Glomerular visceral epithelial cell (primary cell): ENCODE measurements at regions not wholly inside any gene's neighbourhood (a gene's known extent, or its start where the extent isn't known, plus 50 kb on each side); places are given as distances from the start of the nearest gene placed in this dataset.

Experiments used
- DNase-seq: peaks from one replicate; pipeline ENCODE4 v3.0.0-alpha.2; 2016; ENCODE audit errors: extremely low spot score

- no peak for DNase-seq
Measured at GRCh38 chr13:33945477-33945876, 127.5 kb downstream of the RFC3 start.

DNA sequence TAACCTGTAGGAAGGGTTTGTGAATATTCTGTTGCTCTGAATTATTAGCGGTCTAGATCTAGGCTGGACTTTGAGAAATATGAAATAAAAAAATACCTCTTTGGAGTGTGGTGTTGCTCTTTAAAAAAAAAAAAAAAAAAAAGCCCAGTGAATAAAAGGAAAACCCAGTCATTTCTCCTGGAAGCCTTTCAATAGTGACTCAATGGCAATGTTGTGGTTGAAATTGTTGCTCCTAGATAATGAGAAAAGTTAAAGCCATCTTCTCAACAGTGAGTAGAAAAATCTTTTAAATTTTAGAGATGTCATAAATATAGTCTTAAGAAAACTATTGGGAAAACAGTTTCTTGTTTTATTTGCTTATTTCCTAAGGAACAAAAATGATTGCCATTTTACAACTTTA is 135.3 kb downstream of the RFC3 start:
- no peak for DNase-seq

- DNase-seq, result no peak
Measured at GRCh38 chr13:33953781-33954180, 135.8 kb downstream of the RFC3 start.

DNA sequence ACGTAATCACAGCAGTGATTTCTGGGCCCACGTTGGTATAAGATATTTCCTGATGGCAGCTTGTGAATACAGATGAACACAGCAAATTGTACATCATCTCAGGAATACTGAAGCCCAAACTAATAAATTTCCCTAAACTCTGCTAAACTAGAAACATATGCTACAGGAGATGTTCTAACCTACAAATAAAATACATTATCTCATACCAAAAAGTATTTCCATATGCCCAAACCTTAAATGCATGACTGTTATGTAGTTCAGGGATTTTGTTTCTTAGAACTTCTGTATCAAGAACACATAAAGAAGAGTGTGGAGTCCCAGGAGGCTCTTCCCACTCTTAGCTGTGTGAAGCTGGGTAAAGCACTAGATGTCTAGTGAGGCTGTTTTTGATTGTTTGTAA is 138.4 kb downstream of the RFC3 start:
- DNase-seq, result no peak

- no peak for DNase-seq
Measured at GRCh38 chr13:33957497-33957905, 139.6 kb downstream of the RFC3 start.

DNA sequence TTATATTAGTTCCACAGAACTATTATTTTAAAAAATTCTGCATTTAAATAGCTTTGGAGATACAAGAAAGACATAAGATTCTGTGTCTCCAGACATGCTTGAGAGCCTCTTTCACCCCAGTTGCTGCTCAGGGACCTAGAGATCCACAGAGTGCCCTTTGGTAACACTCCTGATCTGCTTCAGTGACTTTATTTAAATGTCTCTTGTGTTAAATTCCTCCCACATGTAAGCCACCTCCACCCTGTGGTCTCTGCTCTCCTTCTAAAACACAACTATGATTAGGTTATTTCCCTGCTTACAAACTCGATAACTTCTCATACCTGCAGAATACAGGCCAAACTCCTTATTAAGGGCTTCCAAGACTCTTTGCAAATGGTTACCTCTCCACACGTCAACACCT is 141.0 kb downstream of the RFC3 start:
- peak; percentile 4 for DNase-seq

DNA sequence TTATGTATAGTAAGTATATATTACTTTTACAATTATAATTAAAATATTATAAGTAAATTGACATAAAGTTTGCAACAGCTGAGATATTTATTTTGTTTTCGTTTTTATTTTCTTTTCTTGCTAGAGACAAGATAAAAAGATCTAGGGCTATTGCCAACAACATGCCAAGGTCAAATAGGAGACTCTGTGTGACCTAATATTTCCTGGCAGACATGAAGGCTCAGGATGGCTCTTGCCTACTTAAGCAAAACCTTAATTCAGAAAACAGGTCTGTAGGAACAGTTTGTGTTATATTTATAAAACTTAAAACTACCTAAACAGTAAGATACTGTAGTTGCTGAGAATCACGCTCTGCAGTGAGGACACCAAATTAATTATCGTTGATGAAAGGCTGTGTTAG is 145.2 kb downstream of the RFC3 start:
- DNase-seq, result no peak

- DNase-seq, result no peak
Measured at GRCh38 chr13:33963895-33964294, 145.9 kb downstream of the RFC3 start.

DNA sequence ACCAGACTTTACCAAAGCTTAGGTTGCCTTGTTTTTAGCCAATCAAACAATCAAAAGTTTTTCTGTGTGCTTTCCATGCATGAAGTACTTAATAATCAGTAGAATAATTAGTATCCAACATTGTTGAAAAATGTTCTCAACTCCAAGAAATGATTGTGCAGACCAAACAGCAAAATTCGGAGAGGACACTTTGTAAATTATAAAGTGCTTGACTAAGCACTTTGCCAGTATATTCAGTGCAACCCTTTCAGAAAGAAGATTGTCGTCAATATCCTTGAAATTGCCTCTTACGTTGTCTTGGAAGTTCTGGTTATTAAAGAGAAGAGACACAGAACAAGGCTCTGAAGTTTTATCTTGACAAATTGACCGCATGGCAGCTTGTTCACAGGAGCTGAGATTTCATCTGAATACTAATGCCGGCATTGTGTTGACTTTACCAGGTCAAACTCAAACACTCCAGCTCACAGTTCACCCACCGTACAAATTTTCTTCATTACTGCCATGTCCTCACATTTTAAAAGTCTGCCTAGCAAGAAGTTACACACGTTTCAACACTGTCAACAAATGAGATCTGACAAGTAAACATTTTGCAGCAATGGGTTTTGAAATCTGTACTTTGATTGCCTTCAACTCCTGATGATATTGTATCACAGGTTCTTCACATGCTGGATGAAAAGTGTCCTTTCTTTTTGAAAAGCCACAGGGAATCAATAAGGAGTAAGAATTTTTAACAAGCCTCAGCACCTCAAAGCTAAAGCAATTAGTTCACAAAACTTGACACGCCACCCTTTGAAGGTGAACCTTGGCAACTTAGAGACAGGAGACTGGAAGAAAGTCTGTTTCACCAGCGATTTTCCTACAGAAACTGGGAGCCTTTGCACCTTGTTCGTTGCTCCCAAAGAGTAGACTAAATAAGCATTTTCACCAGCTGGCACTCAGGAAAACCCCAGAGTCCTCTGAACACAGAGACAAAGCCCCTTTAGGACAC is 150.9 kb downstream of the RFC3 start:
- no peak for DNase-seq

- DNase-seq, result no peak
Measured at GRCh38 chr13:33970746-33971561, 153.0 kb downstream of the RFC3 start.

DNA sequence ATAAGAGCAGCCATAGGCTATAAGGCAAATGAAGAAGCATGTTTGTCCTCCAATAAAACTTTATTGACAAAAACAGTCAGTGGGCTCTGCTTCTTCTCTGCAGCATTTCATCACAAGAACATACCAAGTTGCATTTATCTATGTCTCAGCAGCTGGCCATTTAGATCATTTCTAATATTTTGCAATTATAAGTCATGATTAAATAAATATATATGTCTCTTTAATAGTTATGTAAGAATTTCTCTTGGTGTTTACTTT is 153.5 kb downstream of the RFC3 start:
- no peak for DNase-seq

DNA sequence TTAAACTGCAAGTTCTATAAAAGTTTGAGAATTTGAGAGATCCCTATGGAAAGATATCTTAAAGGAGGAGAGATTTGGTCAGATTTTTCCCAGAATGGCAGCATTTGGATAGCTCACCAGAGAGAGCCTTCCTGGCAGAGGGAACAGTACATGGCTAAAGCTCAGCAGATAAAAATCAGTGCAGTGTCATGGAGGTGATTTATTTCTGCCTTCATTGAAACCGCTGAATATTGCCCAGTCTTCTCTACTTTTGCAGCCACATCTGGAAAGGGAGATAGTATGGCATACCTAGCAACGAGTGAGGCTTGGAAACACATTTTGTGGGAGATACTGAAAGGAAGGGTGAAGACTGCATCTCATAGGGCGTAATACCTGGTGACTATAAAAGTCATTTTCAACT is 155.2 kb downstream of the RFC3 start:
- no peak for DNase-seq

DNA sequence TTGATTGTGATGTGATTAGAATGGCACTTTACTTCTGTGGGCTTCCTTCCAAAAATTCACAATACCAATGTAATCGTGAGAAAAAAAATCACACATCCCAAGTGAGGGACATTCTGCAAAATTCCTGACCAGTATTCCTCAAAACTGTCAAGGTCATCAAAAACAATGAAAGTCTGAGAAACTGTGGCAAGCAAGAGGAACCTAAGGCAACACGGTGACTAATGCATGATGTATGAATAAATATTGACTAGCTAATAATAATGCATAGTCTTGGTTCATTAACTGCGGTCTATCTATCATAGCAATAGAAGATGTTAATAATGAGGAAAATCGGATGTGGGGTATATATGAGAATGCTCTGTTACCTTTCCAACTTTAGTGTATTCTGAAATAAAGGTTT is 159.0 kb downstream of the RFC3 start:
- DNase-seq, result no peak

GRCh38 chr13:33978653-33979052 is 160.7 kb downstream of the RFC3 start:
- no peak for DNase-seq

- DNase-seq, result no peak
Measured at GRCh38 chr13:33992881-33993336, 175.0 kb downstream of the RFC3 start.

DNA sequence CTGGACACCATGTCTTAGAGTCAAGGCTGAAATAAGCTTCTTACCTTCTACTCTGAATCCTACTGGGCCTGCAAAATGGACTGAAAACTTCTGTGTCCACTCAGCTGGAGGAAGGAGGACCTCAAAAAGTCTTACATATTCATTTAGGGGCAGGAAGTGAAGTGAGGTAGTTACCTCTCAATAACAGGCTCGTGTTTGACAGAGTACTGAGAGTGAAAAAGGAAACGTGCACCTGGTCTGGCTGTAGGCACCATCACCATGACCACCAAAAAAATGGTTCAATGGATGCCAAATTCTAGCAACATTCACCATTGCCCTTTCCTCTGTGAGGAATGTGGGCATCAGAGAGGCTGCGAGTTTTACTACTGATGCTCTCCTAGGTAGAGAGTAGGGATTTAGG is 176.2 kb downstream of the RFC3 start:
- no peak for DNase-seq

DNA sequence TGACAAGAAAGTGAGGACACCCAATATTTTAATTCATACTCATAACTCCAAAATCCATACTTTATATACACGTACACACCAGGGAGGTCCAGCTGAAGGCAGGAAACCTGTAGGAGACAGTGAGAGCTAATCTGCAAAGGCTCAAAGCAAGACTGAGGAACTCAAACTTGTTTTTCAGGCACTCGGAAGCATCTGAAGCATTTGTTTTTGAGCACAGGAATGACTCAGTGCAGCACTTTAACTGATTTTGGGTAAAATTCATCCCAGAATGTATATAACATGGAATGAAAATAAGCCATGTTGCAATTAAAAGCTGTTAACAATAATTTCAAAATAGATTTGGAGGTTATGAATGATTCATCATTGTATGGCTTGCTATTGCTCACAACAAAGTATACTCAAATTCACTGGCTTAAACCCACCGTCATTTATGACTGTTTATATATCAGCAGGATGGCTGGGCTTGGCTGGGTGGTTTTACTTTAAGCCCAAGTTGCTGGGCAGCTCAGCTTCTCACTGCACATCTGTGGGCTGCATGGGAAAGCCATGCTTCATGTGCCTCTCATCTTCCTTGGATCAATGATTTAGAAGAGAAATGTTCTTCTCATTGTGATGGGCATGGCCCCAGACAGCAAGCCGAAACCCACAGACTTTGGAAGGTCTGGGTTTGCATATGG is 177.0 kb downstream of the RFC3 start:
- DNase-seq, result no peak

DNA sequence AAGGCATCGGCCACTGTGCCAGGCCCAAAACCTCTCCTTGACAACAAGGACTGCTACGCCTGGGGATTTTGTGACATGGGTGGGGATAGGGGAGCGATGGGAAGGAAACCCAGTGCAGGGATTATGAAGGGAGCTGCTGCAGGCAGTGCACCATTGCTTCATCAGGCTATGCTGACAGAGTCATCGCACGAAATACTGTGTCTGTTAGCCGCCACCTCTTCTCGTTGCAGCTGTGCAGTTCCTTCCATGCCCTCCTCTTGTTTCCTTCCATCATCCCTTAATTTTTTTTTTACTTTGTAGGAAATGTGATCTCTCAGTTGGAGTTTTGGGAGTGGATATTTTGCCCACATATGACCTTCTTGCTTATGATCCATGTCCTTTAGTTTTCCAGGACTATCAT is 178.7 kb downstream of the RFC3 start:
- DNase-seq, result no peak

DNA sequence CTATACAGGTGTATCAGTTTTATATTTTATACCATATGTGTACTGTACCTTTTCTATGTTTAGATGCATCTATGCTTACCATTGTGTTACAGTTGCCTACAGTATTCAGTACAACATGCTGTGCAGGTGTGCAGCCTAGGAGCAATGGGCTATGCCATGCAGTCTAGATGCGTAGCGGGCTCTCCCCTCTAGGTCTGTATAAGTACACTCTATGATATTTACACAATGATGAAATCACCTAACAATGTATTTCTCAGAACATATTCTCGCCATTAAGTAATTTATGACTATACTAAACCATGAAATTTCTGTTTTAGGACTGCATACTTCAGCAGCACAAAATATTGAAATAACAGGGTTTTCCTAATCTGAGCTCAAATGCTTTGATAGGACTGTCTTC is 179.6 kb downstream of the RFC3 start:
- DNase-seq, result no peak

GRCh38 chr13:33999811-34000605 is 182.1 kb downstream of the RFC3 start:
- DNase-seq, result no peak

DNA sequence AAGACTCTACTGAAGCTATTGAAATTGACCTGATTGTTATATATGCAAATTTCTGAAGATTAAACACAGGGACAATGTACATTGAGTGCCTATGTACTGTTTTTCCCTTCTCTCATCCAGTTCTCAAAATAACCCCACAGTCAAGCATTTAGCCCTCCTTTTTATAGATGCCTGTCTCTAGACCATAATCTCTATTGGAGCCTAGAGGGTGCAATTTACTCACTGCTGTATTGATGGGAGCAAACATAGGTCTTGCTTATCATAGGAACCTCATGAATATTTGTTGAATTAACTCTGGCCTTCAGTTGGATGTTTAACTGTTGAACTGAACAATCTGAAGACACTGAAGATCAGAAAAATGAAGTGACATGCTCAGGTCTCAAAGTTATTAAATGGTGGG is 183.0 kb downstream of the RFC3 start:
- no peak for DNase-seq

DNA sequence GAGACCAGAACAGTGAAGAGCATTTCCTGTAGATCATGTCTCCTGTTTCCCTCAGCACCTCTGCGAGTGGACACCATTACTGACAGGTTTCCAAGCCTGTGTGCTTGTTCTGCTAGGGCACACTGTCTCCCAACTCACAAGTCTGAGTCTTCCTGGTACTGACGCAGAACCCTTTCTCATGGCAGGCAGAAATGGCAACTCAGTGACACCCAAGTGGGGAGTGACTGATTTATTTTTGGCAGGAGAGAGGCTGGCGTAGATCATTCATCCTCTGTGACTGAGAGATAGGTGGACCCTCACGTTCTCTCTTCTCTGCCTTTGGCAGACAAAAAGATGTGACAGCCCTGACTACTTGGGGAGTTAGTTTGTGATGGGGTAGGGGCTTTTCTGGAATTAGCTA is 183.4 kb downstream of the RFC3 start:
- DNase-seq, result no peak
